A549 (cell line): ENCODE measurements at regions not wholly inside any gene's neighbourhood (a gene's known extent, or its start where the extent isn't known, plus 50 kb on each side); places are given as distances from the start of the nearest gene placed in this dataset.

Experiments used
- BCL3 ChIP-seq: fragments of >200 bp; sonication (Bioruptor Twin); formaldehyde crosslinking; IDR thresholded peaks from 3 replicates; pipeline ENCODE4 v1.6.1; 2016
- CEBPB ChIP-seq, 2 experiments: fragments of >200 bp in 1 of 2; sonication (Bioruptor Twin) in 1 of 2; formaldehyde crosslinking in 1 of 2; IDR thresholded peaks; 2 replicates each; pipeline ENCODE4 v1.6.1; 2012 to 2016
- CHD4 ChIP-seq: fragments of 200-600 bp; sonication (generic); IDR thresholded peaks from 2 replicates; pipeline ENCODE4 v1.6.1; 2016; ENCODE audit warnings: antibody characterized with exemption, mild to moderate bottlenecking, borderline replicate concordance
- CTCF ChIP-seq: fragments of >200 bp; sonication (Bioruptor Twin); formaldehyde crosslinking; IDR thresholded peaks from 3 replicates; pipeline ENCODE4 v1.5.1; 2016
- E2F6 ChIP-seq: IDR thresholded peaks from 2 replicates; pipeline ENCODE4 v1.6.1; 2012; ENCODE audit warnings: low read depth, borderline replicate concordance
- EP300 ChIP-seq, 2 experiments: fragments of >200 bp; sonication (Bioruptor Twin); formaldehyde crosslinking; IDR thresholded peaks; 2 replicates in 1 of 2; 3 replicates in 1 of 2; pipeline ENCODE4 v1.6.1; 2016 to 2017
- MAX ChIP-seq: IDR thresholded peaks from 2 replicates; pipeline ENCODE4 v1.6.1; 2012
- NR3C1 ChIP-seq: fragments of >200 bp; sonication (Bioruptor Twin); formaldehyde crosslinking; IDR thresholded peaks from 3 replicates; pipeline ENCODE4 v1.6.1; 2017
- PHF8 ChIP-seq: fragments of 200-600 bp; sonication (generic); IDR thresholded peaks from 2 replicates; pipeline ENCODE4 v1.6.1; 2016; ENCODE audit warnings: low read depth, mild to moderate bottlenecking, antibody characterized with exemption, moderate library complexity, borderline replicate concordance
- POLR2A ChIP-seq: IDR thresholded peaks from 2 replicates; pipeline ENCODE4 v1.6.1; 2012; ENCODE audit warnings: mild to moderate bottlenecking, low read length
- REST ChIP-seq: fragments of 200-600 bp; sonication (generic); IDR thresholded peaks from 2 replicates; pipeline ENCODE4 v1.6.1; 2016; ENCODE audit warnings: antibody characterized with exemption, mild to moderate bottlenecking, moderate library complexity
- SMC3 ChIP-seq: fragments of >200 bp; sonication (Bioruptor Twin); formaldehyde crosslinking; IDR thresholded peaks from 3 replicates; pipeline ENCODE4 v1.6.1; 2018; ENCODE audit warnings: inconsistent platforms
- SREBF2 ChIP-seq: fragments of 450-650 bp; IDR thresholded peaks from 2 replicates; pipeline ENCODE4 v1.6.1; 2014; ENCODE audit warnings: mild to moderate bottlenecking, moderate library complexity

- TF ChIP-seq BCL3 (no peak), MAX (no peak), CHD4 (no peak), CTCF (no peak), CEBPB (IDR thresholded peaks at IDR 0.05) (no peak), PHF8 (no peak), REST (no peak), NR3C1 (no peak), POLR2A (no peak), SREBF2 (no peak), EP300 (IDR thresholded peaks at IDR 0.05) (no peak), SMC3 (no peak), E2F6 (no peak)
Measured at GRCh38 chr21:19608101-19608621, 1204.6 kb upstream of the TMPRSS15 start.
